GM18499 (cell line): ENCODE measurements at regions not wholly inside any gene's neighbourhood (a gene's known extent, or its start where the extent isn't known, plus 50 kb on each side); places are given as distances from the start of the nearest gene placed in this dataset.
"Not testable (repeated sequence)": the region's sequence is repeated elsewhere in the genome, so short reads cannot be mapped to it uniquely, and the experiment has no call there.

Experiments
- ATAC-seq: cut with Tn5 transposase; IDR thresholded peaks from one replicate; pipeline ENCODE4 v1.9.1; 2021; ENCODE audit warnings: moderate number of reproducible peaks; ENCODE audit not compliant: insufficient read depth, unreplicated experiment

DNA sequence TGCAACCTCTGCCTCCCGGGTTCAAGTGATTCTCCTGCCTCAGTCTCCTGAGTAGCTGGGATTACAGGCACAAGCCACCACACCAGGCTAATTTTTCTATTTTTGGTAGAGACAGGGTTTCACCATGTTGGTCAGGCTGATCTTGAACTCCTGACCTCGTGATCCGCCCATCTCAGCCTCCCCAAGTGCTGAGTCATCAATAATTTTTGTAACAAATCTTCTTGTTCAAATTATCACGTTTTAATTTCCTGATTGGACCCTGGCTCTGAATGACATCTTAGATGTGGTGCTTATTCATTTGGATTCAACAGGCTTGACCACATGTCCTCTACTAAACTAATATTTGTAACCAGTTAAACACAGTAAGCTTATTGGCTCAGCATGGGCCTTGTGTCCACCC lies 151.3 kb upstream of the TGFBR2 start:
- not testable (repeated sequence) for ATAC-seq

DNA sequence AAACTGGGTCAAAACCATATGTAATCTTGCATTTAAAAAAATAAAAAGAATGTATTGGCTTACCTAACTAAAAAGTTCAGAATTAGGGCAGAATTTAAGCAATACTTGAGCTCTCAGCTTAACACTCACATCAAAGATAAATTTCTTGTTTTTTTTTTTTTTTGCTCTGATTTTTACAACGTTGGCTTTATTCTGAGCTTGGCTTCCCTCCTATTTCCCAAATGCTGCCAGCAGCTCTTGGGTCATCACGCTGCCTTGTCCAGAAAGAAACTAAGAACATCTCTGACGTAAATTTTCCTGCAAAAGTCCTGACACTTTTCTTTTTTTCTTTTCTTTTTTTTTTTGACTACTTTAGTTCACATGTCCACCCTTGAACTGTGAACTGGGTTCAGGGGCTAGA lies 150.6 kb upstream of the TGFBR2 start:
- ATAC-seq, result no peak

GRCh38 chr3:30456264-30456663 lies 150.1 kb upstream of the TGFBR2 start:
- no peak for ATAC-seq

- ATAC-seq, result no peak
These were observed 149.3 kb upstream of the TGFBR2 start for GRCh38 chr3:30457081-30457480.

DNA sequence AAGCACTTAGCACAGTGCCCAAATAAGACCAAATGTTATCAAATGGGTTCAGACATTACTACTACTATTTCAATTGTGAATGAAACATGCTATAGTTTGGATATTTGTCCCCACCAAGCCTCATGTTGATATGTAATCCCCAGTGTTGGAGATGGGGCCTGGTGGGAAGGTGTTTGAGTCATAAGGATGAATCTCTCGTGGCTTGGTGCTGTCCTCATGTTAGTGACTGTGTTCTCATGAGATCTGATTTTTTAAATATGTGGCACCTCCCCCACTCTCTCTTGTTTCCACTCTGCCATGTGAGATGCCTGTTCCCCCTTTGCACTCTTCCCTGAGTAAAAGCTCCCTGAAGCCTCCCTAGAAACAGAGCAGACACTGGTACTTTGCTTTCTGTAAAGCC lies 148.7 kb upstream of the TGFBR2 start:
- ATAC-seq, result no peak

DNA sequence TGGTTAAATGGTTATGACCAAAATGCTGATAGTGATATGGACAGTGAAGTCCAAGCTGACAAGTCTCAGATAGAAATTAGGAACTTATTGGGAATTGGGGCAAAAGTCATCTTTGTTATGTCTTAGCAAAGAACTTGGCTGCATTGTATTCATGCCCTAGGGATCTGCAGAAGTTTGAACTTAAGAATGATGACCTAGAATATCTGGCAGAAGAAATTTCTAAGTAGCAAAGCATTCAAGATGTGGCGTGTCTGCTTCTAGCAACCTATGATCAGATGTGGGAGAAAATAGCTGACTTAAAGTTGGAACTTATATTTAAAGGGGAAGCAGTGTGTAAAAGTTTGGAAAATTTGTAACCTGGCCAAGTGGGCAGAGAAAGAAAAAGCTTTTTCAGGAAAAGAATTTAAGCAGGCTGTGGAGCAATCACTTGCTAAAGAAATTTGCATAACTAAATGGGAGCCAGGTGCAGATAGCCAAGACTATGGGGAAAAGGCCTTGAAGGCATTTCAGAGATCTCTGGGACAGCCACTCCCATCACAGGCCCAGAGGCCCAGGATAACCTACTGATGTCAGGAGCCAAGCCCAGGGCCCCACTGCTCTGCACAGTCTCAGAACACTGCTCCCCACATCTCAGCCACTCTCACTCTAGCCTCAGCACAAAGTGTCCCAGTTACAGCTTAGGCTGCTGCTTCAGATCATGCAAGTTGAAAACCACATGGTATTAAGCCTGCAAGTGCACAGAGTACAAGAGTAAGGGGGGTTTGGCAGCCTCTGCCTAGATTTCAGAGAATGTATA lies 147.8 kb upstream of the TGFBR2 start:
- ATAC-seq, result no peak

DNA sequence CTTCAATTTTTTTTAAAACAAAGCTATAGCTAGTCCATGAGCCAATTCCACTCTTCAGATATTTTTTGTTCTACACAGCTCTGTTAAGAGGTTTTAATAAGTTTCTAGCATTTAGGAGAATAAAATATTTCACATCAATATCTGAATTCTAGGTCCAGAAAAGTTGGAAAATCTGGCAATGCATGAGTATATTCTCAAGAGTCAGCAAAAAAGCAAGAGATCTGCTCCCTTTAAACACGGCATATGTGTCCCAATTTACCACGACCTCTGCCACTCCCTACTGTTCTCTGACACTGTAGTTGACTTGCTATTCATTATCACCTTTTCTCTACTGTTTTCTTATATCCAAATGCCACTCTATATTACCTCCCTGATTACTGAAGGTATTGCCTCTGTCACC lies 145.1 kb upstream of the TGFBR2 start:
- ATAC-seq, result no peak

GRCh38 chr3:30462721-30463470 lies 143.5 kb upstream of the TGFBR2 start:
- no peak for ATAC-seq

GRCh38 chr3:30464381-30464780 lies 142.0 kb upstream of the TGFBR2 start:
- no peak for ATAC-seq

DNA sequence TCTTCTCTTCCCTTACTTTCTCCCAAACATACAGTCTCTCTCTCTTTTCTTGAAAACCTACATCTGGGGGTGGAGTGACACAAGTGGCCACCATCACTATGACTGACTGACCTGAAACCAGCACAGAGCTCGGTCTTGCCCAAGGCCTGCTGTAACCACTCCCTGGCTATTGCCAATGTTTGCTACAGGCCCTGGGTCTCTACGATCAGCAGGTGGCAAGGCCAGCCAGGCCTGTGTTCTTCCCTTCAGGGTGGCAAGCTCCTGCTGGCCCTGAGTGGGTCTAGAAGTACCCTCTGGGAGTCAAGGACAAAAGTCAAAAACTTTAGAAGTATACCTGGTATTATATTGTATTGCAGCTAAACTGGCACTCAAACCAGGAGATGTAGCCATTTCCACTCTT lies 140.9 kb upstream of the TGFBR2 start:
- ATAC-seq, result no peak

- no peak for ATAC-seq
These were observed 138.7 kb upstream of the TGFBR2 start for GRCh38 chr3:30467596-30468238.

DNA sequence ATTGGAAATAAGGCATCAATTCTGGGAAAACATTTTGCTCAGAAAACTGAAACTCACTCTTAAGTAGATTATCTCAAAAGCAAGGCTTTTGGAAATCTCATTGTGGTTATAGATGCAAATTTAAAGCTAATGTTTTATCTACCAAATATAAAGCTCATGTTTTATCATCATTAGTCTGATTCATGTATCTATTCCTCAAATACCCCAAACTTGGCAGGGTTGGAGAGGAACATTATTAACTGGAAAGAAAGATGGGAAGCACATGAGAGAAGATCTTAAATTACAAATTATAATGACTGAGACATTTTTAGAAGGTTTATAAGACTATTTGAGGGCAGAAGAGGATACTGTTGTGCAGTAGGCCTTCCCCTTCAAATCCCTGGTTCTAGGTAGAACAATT lies 137.3 kb upstream of the TGFBR2 start:
- ATAC-seq, result no peak

- ATAC-seq, result no peak
These were observed 135.9 kb upstream of the TGFBR2 start for GRCh38 chr3:30470496-30470895.

GRCh38 chr3:30471066-30471465 lies 135.3 kb upstream of the TGFBR2 start:
- ATAC-seq, result no peak

DNA sequence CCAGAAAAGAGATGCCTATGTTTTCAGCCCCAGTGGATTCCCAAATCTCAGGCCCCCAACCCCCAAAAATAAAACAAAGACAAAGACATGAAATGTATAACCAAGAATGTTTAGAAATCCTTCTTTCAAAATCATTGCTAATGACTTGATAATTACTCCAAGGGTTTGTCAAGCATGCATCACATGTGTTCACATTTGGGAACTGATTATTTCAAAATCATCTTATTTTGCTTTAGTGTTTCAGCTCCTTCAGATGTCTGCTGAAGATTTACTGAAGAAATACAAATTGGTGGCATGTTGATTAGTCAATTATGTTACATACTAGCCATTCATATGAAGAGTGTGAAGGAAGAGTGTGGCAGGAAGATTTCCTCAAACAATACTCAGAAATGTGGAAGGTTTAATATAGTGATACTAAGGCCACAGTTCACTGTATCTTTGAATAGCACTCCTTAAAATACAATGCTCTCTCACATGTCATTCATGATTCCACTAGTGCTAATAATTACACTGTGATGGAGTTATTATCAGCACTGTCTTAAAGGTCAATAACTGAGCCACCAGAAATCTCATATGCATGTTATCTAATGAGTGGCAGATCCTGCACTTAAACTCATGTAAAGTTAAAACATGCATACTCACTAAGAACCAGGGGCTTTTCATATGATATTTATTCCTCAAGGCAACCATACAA lies 134.5 kb upstream of the TGFBR2 start:
- ATAC-seq, result no peak

- no peak for ATAC-seq
These were observed 132.9 kb upstream of the TGFBR2 start for GRCh38 chr3:30473374-30474051.

DNA sequence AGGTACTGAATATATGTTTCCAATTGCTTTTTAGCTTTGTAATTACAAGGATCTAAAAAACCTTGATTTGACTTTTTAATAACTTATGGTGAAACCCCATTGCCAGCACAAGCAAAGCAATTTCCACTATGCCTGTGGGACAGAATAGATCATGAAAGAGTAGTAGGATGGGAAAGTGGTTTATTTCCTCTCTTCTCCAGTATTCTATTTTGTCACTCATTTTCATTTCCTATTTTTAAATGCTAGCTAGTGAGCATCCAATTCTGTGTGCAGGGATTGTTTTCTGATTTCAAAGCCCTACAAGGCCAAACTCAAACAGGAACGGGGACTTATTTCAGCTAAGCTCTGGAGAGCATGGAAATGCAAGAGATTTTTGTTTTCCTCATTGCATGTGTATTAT lies 132.0 kb upstream of the TGFBR2 start:
- no peak for ATAC-seq

DNA sequence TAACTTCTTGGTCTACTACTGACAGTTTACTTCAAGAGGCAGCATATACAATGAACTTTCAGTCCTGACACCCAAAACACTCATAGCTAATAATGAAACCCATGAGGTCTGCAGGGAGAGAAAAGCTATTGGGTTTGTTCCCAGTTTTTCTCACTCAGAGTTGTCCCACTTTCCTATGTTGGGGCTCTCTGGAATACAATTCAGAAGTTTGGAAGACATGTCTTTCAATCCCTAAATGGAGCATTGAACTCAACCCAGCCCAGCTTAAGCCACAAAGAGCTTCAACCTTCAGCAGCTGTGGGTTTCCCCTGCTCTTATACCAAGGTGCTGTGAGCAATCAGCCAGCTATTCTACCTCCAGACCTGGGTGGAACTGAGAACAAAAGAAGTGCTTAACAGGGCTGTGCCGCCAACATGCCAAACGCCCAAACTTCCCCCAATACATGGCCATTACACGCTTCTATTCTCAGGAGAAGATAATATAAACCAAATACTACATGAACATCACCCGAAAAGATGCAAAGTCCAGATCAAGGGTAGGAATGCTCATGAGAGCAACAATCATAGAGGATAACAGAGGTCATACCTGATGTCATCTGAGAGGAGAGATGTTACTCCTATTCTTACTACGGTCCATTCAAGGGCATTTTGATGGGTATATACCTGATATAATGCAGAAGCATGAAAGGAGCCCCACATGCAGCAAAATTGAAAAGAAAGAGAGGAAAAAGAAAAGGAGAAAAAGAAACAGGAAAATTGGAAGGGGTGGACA lies 131.2 kb upstream of the TGFBR2 start:
- ATAC-seq, result peak; percentile 62

- ATAC-seq, result no peak
These were observed 130.6 kb upstream of the TGFBR2 start for GRCh38 chr3:30475809-30476178.
